DND-41 (cell line): ENCODE measurements at regions not wholly inside any gene's neighbourhood (a gene's known extent, or its start where the extent isn't known, plus 50 kb on each side); places are given as distances from the start of the nearest gene placed in this dataset.

Source experiments
- CTCF ChIP-seq: IDR thresholded peaks from 2 replicates; pipeline ENCODE4 v1.5.1; 2012; ENCODE audit warnings: borderline replicate concordance, low read length, moderate library complexity, mild to moderate bottlenecking; ENCODE audit not compliant: poor library complexity, severe bottlenecking; ENCODE audit errors: extremely low read depth
- EZH2 ChIP-seq: IDR thresholded peaks from 3 replicates; pipeline ENCODE4 v1.6.1; 2012; ENCODE audit warnings: borderline replicate concordance, low read depth, mild to moderate bottlenecking, moderate library complexity, low read length, inconsistent platforms; ENCODE audit not compliant: severe bottlenecking

GRCh38 chr14:98109326-98109725 lies 1162.7 kb downstream of the BCL11B start:
- no peak for TF ChIP-seq CTCF
- TF ChIP-seq EZH2: no peak
